SK-N-SH (cell line): ENCODE measurements at regions not wholly inside any gene's neighbourhood (a gene's known extent, or its start where the extent isn't known, plus 50 kb on each side); places are given as distances from the start of the nearest gene placed in this dataset.

ENCODE experiments used
- ELF1 ChIP-seq: IDR thresholded peaks from 2 replicates; pipeline ENCODE4 v1.4.0; 2012
- EP300 ChIP-seq, 2 experiments: IDR thresholded peaks; 2 replicates each; pipeline versions ENCODE4 v1.4.0 to v1.6.1; 2012; ENCODE audit warnings: borderline replicate concordance in 1 of 2, low read depth in 1 of 2, low read length in 1 of 2
- EZH2phosphoT487 ChIP-seq: fragments of 200-600 bp; sonication (generic); IDR thresholded peaks from 2 replicates; pipeline ENCODE4 v1.6.1; 2017; ENCODE audit warnings: low read depth, mixed run types, mild to moderate bottlenecking, antibody characterized with exemption, moderate library complexity, borderline replicate concordance
- MEF2A ChIP-seq: IDR thresholded peaks from 2 replicates; pipeline ENCODE4 v1.4.0; 2012; ENCODE audit warnings: low read depth, borderline replicate concordance
- MXI1 ChIP-seq: IDR thresholded peaks from 2 replicates; pipeline ENCODE4 v1.6.1; 2012; ENCODE audit warnings: mild to moderate bottlenecking, low read depth, low read length, improper control_type of control experiment
- RCOR1 ChIP-seq: fragments of 150-350 bp; IDR thresholded peaks from 2 replicates; pipeline ENCODE4 v1.6.1; 2017; ENCODE audit warnings: antibody characterized with exemption, low read length
- RFX5 ChIP-seq: IDR thresholded peaks from 2 replicates; pipeline ENCODE4 v1.6.1; 2012; ENCODE audit warnings: mild to moderate bottlenecking, improper control_type of control experiment, low read length
- SIN3A ChIP-seq: IDR thresholded peaks from 2 replicates; pipeline ENCODE4 v1.6.1; 2012; ENCODE audit warnings: low read depth, mild to moderate bottlenecking, low read length, moderate library complexity, borderline replicate concordance
- SMC3 ChIP-seq: IDR thresholded peaks from 2 replicates; pipeline ENCODE4 v1.6.1; 2012; ENCODE audit warnings: low read depth, low read length, improper control_type of control experiment
- TAF1 ChIP-seq: IDR thresholded peaks from 2 replicates; pipeline ENCODE4 v1.6.1; 2012; ENCODE audit warnings: low read depth, mild to moderate bottlenecking, low read length, moderate library complexity, borderline replicate concordance
- TCF12 ChIP-seq: IDR thresholded peaks from 2 replicates; pipeline ENCODE4 v1.4.0; 2012
- TF ChIP-seq, protein P1 (sequence below): IDR thresholded peaks from 2 replicates; pipeline ENCODE4; 2012
- TF ChIP-seq, protein P2 (sequence below): fragments of 200-600 bp; sonication (generic); IDR thresholded peaks from 2 replicates; pipeline ENCODE4 v1.6.1; 2017; ENCODE audit warnings: antibody characterized with exemption, mild to moderate bottlenecking, moderate library complexity
- TF ChIP-seq, protein P3 (sequence below): IDR thresholded peaks from 2 replicates; pipeline ENCODE4 v1.4.0; 2012; ENCODE audit warnings: low read depth, borderline replicate concordance

DNA sequence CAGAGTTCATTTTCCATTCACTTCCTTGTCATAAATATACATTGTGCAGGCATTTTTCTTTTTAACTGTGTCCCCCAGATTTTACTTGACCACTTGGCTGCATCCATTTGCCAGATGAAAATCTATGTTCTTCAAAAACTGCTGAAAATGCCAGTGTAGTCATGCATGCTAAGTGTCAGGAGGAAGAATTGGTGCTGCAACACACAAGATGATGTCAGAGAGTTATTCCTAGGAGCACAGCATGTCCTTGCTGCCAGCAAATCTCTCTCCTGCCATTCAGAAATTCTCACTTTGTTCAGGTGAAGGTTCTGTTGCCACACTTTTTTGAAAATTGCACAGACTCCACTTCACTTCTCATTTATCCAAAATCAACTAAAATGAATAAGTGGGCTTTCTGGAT is 106.4 kb upstream of the MAGI3 start:
- TF ChIP-seq, protein P1, sequence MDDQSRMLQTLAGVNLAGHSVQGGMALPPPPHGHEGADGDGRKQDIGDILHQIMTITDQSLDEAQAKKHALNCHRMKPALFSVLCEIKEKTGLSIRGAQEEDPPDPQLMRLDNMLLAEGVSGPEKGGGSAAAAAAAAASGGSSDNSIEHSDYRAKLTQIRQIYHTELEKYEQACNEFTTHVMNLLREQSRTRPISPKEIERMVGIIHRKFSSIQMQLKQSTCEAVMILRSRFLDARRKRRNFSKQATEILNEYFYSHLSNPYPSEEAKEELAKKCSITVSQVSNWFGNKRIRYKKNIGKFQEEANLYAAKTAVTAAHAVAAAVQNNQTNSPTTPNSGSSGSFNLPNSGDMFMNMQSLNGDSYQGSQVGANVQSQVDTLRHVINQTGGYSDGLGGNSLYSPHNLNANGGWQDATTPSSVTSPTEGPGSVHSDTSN = no peak
- TF ChIP-seq EZH2phosphoT487 = no peak
- TF ChIP-seq, protein P2, sequence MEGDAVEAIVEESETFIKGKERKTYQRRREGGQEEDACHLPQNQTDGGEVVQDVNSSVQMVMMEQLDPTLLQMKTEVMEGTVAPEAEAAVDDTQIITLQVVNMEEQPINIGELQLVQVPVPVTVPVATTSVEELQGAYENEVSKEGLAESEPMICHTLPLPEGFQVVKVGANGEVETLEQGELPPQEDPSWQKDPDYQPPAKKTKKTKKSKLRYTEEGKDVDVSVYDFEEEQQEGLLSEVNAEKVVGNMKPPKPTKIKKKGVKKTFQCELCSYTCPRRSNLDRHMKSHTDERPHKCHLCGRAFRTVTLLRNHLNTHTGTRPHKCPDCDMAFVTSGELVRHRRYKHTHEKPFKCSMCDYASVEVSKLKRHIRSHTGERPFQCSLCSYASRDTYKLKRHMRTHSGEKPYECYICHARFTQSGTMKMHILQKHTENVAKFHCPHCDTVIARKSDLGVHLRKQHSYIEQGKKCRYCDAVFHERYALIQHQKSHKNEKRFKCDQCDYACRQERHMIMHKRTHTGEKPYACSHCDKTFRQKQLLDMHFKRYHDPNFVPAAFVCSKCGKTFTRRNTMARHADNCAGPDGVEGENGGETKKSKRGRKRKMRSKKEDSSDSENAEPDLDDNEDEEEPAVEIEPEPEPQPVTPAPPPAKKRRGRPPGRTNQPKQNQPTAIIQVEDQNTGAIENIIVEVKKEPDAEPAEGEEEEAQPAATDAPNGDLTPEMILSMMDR = no peak
- no peak for TF ChIP-seq SMC3
- no peak for TF ChIP-seq MXI1
- no peak for TF ChIP-seq ELF1
- TF ChIP-seq MEF2A = no peak
- TF ChIP-seq, protein P3, sequence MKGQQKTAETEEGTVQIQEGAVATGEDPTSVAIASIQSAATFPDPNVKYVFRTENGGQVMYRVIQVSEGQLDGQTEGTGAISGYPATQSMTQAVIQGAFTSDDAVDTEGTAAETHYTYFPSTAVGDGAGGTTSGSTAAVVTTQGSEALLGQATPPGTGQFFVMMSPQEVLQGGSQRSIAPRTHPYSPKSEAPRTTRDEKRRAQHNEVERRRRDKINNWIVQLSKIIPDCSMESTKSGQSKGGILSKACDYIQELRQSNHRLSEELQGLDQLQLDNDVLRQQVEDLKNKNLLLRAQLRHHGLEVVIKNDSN = no peak
- no peak for TF ChIP-seq TAF1
- no peak for TF ChIP-seq TCF12
- no peak for TF ChIP-seq RFX5
- TF ChIP-seq EP300 (IDR thresholded peaks at IDR 0.05; ENCODE audit: borderline replicate concordance in 1 of 2, low read depth in 1 of 2, low read length in 1 of 2) = no peak
- TF ChIP-seq SIN3A = no peak
- no peak for TF ChIP-seq RCOR1
